ENCODE measurements at regions not wholly inside any gene's neighbourhood (a gene's known extent, or its start where the extent isn't known, plus 50 kb on each side); places are given as distances from the start of the nearest gene placed in this dataset.

DNA sequence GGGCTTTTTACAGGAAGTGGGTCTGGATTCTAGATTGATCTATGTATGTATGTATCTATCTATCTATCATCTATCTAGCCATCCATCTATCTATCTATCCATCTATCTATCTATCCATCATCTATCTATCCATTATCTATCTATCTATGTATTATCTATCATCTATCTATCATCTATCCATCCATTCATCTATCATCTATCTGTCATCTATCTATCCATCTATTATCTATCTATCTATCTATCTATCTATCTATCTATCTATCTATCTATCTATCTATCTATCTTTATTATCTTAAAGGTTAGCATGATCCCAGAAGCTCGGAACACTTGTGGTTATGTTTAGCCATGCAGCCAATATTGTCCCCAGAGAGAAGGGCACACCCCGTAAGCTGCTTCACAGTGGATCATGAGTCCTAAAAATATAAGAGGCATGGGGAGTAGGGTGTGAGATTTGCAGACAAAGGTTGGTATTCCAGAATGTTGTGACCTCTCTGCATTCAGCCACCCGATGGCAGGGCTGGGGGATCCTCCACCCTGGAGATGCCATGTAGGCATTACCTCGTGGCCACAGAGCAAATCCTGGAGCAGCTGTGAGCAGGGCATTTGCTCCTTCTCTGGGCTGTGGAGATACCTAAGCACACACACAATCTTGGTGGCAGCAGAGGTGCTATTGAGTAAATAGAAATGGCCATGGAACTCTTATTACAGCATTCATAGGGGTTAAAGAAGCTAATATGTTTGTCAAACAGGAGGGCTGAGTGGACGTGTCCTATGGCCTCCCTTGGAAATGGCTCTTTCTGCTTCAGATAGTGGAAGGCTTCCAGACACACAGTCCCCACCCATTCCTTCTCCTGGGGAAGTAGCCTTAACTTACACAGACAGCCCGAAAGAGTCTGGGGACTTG lies 310.0 kb upstream of the TSHZ3 start (continued):
- TF ChIP-seq CTBP2 (IDR thresholded peaks at IDR 0.05; ENCODE audit: borderline replicate concordance, insufficient read depth, insufficient read length, low read length) (no peak), FOSL1 (IDR thresholded peaks at IDR 0.05; ENCODE audit: insufficient read depth, low read depth, low read length) (no peak), GTF2F1 (IDR thresholded peaks at IDR 0.05; ENCODE audit: borderline replicate concordance, low read depth, low read length) (no peak), CBX5 (IDR thresholded peaks at IDR 0.05; ENCODE audit: low read depth, low read length) (no peak), EGR1 (IDR thresholded peaks at IDR 0.05; ENCODE audit: borderline replicate concordance, low read depth, low read length) (no peak)
